ENCODE measurements at regions not wholly inside any gene's neighbourhood (a gene's known extent, or its start where the extent isn't known, plus 50 kb on each side); places are given as distances from the start of the nearest gene placed in this dataset.

- Histone ChIP-seq H2BK20ac (ENCODE audit: low read depth, low read length, poor library complexity, severe bottlenecking) (no peak overlapping the region), H2BK5ac (ENCODE audit: insufficient read length, low read length) (no peak overlapping the region), H4K5ac (ENCODE audit: insufficient read length, low read depth, low read length) (no peak overlapping the region), H2BK120ac (ENCODE audit: low read depth, low read length, poor library complexity, severe bottlenecking) (no peak overlapping the region), H2BK15ac (ENCODE audit: low read depth, low read length) (no peak overlapping the region), H3K9ac (ENCODE audit: extremely low read depth, insufficient read length, low read length) (no peak overlapping the region), H3K23ac (ENCODE audit: insufficient read length, low read depth, low read length) (no peak overlapping the region), H3K79me1 (ENCODE audit: insufficient read depth, low read depth, low read length, poor library complexity, severe bottlenecking) (no peaks in the 10 kb centered on the region), H4K20me1 (ENCODE audit: control insufficient read depth, insufficient read depth, insufficient read length) (no peaks in the 10 kb centered on the region), H3K4ac (ENCODE audit: low read depth, low read length) (no peak overlapping the region), H3K4me1 (ENCODE audit: insufficient read depth, low read length) (no peaks in the 10 kb centered on the region), H4K91ac (ENCODE audit: insufficient read length, low read depth, low read length) (no peak overlapping the region), H3K79me2 (ENCODE audit: insufficient read depth, low read length) (no peaks in the 10 kb centered on the region), H3K9me3 (ENCODE audit: control insufficient read depth, low read depth, low read length) (no peaks in the 10 kb centered on the region), H3K14ac (ENCODE audit: insufficient read depth, low read length) (no peak overlapping the region), H3K27me3 (ENCODE audit: insufficient read depth, low read length) (no peaks in the 10 kb centered on the region), H2AFZ (ENCODE audit: low read length) (no peak overlapping the region), H3K4me2 (ENCODE audit: insufficient read depth, insufficient read length, low read length) (no peak overlapping the region), H3K56ac (ENCODE audit: insufficient read length, low read depth, low read length) (no peak overlapping the region), H2BK12ac (ENCODE audit: insufficient read length, low read depth, low read length) (no peak overlapping the region), H3T11ph (ENCODE audit: low read length) (no peak overlapping the region), H4K8ac (replicated peaks; ENCODE audit: insufficient read length, low read depth, low read length) (no peak overlapping the region), H3K27ac (ENCODE audit: insufficient read length, low read depth, low read length) (no peak overlapping the region), H3K18ac (ENCODE audit: insufficient read length, low read depth, low read length) (no peak overlapping the region), H3K23me2 (ENCODE audit: insufficient read length, low read depth, low read length, poor library complexity, severe bottlenecking) (no peaks in the 10 kb centered on the region), H2AK5ac (ENCODE audit: insufficient read length, low read length) (no peak overlapping the region)
- no peaks in the 10 kb centered on the region for H3K9me3 Mint-ChIP-seq
- no peak overlapping the region for H3K4me3 Mint-ChIP-seq
- no peaks in the 10 kb centered on the region; the same call in 1 of the 2 replicates for H3K27me3 Mint-ChIP-seq (ENCODE audit: low read depth)
- no peak for DNase-seq
- no peaks in the 10 kb centered on the region for H3K4me1 Mint-ChIP-seq
- no peak for TF ChIP-seq CTCF (conservative IDR thresholded peaks at IDR 0.05)
- no peaks in the 10 kb centered on the region for H3K36me3 Mint-ChIP-seq (ENCODE audit: insufficient read depth in 1 of 3, low read depth in 3 of 3)
- no CpG with 5 or more reads among the region's 6 CpGs for WGBS (ENCODE audit: extremely low coverage, insufficient read length, low lambda C conversion rate)
- H3K27ac Mint-ChIP-seq = no peak overlapping the region
These were observed 117.8 kb upstream of the RSPO3 start for GRCh38 chr6:127000631-127001030.

Data from H9 (cell line).